ENCODE measurements at regions not wholly inside any gene's neighbourhood (a gene's known extent, or its start where the extent isn't known, plus 50 kb on each side); places are given as distances from the start of the nearest gene placed in this dataset.
"Not testable (repeated sequence)": the region's sequence is repeated elsewhere in the genome, so short reads cannot be mapped to it uniquely, and the experiment has no call there.

DNA sequence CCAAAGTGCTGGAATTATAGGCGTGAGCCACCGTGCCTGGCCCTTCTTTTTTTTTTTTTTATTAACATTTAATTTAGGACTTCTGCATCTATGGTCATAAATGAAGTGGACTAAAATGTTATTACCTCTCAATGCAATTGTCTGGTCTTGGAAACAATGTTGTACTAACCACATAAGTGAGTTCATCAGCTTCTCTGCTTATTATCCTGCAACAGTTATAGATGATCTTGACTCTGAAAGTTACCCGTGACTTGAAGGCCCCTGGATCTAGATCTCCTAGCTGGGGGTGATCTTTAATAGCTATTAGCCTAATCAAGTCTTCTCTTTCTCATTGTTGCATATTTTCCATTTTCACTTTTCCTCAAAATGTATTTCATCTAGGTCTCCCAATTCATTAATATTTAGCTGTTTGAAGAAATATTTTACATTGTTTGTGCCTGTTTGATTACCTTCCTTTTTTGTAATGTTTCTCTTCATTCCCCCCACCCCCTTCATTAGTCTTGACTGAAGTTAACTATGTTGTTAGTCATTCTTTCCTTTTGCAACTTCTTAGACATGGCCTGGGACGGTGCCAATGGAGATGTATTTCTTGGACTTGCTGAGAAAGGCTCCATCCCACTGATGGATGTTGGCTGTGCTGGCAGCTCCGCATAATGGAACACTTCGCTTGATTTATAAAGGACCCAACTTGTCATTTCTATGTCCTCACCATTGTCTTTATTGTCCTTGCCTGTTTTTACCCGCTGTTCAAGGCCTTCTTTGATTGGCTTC, 141.6 kb upstream of the RIOK3 start:
- DNase-seq (ENCODE audit: low spot score), result no peak

DNA sequence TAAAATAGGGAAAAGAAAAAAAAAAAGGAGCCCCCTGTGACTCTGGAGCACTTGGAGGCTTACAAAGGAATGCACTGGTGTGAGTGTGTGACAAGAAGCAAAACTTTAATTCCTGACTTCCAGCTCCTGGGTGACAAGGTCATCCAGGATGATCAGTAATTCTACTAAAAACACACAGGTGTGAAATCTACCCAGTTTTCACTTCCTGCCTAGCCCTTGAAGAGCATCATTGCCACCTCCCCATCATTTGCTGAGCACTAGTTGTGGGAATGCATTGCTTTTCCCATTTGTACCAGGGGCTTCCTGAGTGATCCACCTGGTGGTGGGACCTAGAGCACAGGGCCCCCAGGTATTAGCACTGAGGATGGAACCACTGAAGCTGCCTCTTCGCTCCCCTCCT, 139.7 kb upstream of the RIOK3 start:
- DNase-seq (ENCODE audit: low spot score), result no peak

DNA sequence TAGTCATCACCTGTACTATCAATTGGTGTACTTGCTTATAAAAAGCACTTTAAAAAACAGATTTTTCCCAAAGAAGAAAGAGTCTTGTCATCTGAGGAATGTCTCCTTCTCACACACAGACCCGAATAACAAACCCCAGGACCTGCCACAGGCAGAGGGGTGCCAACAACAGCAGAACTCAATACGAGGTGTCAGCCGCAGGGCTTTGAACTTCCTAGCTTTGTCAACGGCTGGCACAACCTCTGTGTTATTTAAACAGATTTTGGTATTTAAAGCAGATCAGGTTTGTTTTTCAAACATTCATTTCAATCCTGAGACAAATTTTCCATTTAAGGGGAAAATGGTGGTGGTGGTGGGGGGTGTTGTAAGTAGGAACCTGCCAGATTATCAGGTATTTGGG, 138.4 kb upstream of the RIOK3 start:
- DNase-seq (ENCODE audit: low spot score), result no peak

DNA sequence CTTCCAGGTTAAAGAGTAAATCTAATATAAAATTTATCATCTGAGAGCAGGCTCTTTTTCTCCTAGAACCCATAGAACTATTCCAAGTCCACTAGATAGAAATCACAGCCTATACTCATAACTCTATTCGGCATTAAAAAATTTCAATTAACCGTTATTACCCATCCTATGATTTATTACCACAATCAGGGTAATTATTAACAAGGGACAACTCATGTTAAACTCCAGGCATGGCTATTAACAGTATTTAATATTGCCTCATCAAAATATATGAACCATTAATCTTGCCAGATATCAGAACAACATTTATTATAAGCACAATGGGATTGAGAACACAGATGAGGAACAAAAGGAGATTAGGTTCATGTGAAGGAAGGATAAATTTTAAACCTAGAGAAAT, 136.8 kb upstream of the RIOK3 start:
- no peak for DNase-seq (ENCODE audit: low spot score)

DNA sequence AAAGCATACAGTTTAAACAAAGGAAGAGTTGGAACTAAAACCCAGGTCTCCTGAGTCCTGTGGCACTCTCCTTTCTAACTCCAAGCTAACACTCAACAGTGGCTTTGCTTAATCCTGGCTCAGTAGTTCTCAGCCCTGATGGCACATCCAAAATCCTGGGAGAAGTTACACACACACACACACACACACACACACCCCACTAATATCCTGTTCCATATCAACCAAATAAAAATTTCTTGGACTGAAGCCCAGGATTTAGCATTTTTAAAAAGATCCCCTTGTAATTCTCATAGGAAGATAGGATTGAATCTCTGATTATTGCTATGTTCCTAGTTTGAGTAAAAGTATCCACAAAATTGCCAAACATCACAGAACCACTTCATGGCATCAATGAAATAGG, 136.1 kb upstream of the RIOK3 start:
- DNase-seq (ENCODE audit: low spot score), result no peak

DNA sequence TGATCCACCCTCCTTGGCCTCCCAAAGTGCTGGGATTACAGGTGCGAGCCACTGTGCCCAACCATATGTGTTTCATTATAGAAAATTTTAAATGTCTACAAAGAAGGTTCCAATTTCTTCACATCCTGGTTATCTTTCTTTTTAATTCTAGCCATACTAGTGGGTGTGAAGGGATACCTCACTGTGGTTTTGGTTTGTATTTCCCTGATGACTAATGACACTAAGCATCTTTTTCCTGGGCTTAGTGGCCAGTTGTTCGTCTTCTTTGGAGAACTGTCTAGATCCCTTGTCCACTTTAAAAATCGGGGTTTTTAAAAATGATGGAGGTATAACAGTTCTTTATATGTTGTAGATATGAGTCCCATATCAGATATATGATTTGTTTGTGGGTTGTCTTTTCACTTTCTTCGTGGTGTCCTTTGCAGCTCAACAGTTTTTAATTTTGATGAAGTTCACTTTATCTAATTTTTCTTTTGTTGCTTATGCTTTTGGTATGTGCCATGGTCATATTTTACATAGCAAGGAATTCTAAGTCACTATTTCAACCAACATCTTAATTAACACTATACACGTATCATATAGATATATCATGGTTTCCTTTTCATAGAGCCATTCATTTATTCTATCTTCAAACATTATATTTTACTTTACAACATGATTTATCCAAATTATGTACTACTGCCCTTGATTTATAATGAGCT, 135.0 kb upstream of the RIOK3 start:
- no peak for DNase-seq (ENCODE audit: low spot score)

DNA sequence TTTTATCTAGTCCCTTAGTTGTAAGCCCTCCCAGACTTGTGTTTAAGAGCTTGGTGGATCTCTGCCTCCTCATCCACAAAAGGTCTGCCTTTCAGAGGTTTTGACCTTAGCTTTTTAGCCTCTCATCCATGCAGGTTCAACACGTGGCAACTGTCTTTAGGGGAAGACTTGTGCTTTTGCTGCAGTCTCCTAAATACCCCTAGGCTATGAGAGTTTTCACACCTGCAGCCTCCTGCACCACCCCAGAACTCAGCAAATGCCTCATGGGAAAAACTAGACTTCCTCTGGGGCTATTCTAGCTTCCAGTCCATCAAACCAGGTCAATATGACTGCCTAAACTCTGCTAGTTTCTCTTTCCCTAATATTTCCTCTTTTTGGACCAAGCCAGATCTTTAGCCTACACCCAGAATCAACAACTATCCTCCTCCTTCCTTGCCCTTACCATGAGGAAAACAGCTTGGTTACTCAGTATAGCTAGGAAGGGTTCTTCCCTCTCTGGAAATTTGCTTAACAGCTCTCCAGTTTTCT, 132.3 kb upstream of the RIOK3 start:
- no peak for DNase-seq (ENCODE audit: low spot score)

DNA sequence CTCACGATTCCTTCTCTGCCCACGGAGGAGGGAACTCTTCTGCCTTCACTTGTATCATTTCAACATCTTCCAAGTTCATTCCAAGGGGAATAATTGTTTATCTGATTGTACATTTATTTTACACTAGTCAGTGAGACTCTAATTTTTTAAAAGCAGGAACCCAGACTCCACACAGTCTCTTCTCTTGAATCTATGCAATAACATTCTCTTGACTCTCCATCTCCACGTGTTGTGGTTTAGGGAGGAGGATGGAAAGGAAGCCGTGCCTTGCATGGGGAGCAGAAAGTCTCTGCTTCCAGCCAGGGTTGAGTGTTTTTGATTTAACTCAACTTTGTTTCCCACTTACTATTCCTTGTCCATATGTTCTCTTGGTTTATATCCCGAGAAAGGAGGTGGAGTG, 131.1 kb upstream of the RIOK3 start:
- DNase-seq (ENCODE audit: low spot score), result no peak

DNA sequence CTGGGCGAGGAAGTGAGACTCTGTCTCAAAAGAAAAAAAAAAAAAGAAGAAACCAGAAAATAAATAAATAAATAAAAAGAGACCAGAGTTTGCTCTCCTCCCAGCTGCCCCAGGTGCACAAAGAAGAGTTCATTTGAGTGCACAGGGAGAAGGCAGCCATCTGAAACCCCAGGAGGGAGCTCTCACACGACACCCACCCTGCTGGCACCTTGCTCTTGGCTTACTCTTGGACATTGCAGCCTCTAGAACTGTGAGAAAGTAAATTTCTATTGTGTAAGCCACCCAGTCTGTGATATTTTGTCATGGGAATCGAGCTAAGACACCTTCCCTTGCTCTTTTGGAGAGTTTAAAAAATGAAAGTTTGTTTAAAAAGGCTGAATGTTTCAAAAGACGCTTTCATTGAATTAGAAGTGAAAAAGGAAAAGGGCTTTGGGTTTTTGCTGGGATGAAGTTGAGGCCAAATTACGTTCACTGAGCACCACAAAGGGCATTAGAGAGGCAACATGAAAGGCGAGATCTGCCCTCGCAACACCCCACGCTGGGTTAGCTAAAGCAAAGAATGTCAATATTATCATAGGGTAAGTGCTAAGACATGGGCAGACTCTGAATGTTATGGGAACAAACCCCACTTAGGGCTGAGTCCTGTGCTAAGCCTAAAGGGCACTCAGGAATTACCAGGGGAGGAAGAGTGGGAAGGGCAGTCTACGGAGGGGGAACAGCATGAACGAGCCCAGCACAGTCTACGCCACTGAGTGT, 128.9 kb upstream of the RIOK3 start:
- no peak for DNase-seq (ENCODE audit: low spot score)

DNA sequence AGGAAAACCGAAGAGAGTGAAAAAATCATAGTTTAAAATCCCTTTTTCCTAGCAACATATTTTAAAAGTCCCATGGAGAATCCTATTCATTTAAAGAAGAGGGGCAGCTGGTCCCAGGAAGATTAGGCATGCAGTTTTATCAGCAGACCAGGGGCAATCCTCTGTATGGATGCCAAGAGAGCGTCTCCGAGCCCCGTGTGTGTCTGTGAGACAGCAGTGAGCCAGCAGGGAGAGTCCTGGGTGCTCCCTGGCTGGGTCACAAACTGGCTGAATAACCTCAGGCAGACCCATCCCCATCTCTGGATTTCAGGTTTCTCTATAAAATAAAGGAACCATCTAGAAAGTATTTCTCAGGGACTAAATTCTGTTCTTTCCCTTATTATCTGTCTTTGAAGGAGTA, 128.2 kb upstream of the RIOK3 start:
- DNase-seq (ENCODE audit: low spot score), result no peak

DNA sequence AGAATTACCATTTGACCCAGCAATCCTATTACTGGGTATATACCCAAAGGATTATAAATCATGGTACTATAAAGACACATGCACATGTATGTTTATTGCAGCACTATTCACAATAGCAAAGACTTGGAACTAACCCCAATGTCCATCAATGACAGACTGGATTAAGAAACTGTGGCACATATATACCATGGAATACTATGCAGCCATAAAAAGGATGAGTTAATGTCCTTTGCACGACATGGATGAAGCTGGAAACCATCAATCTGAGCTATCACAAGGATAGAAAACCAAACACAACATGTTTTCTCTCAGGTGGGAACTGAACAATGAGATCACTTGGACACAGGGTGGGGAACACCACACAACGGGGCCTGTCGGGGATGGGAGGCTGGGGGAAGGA, 123.4 kb upstream of the RIOK3 start:
- not testable (repeated sequence) for DNase-seq (ENCODE audit: low spot score)

DNA sequence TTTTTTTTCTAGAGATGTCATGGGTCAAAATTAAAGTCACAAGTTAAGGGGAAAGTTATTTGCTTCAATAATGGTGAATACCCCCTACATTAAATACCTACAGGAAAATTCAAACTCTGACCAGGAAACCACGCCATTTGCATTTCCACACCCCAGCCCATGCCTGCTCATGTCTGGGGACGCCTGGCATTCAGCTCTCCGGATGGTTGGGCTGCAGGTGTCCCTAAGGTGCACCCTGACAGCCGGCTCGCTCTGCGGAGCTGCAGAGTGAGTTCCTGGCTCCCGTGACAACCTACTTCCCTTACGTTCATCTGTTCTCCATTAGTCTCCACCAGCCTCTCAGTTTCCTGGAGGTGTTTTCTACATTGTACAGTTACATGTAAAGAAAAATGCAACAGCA, 122.7 kb upstream of the RIOK3 start:
- no peak for DNase-seq (ENCODE audit: low spot score)

DNA sequence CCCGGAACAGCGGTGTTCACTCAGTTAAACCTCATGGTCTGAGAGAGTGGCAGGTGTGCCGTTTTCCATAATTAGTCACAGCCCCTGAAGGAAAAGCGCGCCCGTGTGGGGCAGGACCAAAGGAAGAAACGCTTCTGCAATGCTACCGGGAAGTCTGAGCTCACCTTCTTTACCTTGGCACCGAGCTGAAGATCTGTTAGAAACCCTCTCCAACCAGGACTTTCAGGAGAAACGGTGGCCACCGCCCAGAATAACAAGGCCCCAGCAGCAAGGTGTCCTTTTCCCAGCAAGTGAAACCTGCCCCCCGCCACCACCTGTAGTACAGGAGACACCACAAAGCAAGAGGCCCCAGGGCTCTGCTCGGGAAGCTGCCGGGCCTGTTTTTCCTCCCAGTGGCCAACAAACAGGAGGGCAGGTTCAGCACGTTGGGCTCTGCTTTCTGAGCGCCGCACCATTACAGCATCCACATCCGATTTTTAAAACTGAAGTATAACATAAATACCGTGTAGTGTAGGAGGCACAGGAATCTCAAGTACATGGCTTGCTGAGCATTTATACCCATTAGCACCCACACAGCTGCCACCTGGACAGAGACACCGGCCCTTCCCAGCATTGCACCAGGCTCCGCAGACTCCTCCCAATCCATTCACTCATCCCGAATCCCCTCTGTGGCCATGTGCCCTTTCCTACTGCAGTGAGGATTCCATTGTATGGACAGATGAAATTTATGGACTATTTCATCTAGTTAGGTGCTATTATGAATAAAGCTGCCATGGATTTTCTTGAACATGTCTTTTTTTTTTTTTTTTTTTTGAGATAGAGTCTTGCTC, 121.8 kb upstream of the RIOK3 start:
- DNase-seq (ENCODE audit: low spot score), result no peak

DNA sequence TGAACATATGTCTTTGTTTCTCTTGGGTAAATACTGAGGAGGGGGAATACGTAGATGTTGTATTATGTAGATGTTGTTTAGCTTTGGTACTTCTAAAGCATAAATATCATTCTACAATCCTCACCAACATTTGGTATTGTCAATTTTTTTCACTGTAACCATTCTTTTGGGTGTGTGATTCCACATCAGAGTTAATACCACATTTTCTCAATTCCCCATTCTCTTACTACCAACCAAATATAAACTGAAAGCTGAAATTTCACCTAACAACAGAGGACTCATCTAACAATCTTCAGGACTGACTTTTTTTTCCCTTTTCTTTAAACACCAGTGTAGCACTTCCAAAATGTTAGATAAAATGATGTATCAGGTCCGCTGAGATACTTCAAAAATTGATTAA, 120.7 kb upstream of the RIOK3 start:
- no peak for DNase-seq (ENCODE audit: low spot score)

DNA sequence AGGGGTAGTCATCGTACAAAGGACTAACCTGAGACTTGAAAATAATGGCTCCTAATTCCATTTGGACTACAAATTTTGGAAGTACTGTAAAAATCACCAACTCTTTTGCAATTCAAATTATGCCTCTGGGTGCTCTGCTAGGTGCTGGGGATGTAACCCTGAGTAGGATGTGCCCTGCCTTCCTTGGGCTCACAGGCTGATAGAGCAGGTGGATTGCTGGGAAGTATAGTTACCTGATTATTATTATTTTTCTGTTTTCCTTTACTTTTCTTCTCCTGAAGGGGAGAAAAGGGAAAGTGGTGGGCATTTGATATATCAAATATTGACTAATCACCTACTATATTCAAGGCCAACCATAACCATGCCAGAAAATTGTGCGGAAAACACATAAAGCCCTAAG, 119.3 kb upstream of the RIOK3 start:
- DNase-seq (ENCODE audit: low spot score), result no peak

DNA sequence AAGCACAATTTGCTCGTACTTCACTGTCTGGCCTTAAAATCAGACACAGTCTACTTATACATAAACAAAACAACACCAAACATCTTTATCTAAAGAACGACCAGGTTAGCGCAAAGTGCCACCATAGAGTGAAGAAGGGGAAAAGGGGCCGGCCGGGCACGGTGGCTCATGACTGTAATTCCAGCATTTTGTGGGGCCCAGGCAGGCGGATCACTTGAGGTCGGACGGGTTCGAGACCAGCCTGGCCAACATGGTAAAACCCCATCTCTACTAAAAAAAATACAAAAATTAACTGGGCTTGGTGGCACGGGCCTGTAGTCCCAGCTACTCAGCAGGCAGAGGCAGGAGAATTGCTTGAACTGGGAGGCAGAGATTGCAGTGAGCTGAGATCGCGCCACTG, 118.5 kb upstream of the RIOK3 start:
- no peak for DNase-seq (ENCODE audit: low spot score)

DNA sequence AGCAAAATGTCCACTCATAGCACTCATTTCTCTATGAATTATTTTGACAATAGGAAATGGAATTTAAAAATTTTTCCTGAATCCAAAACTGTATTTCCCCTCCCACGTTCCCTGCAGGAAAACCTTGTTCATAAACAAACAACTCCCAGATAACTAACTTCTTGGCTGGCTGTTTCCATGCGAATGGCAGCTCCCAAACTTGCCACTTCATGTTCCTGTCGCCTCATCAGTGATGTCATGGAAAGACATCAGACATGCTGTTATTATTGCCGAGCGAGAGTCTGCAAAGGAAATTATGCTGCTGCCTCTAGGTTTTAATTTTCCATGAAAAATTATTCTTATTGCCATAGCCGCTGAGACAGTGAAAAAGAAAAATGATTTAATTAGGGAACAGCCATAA, 117.0 kb upstream of the RIOK3 start:
- DNase-seq (ENCODE audit: low spot score), result no peak

DNA sequence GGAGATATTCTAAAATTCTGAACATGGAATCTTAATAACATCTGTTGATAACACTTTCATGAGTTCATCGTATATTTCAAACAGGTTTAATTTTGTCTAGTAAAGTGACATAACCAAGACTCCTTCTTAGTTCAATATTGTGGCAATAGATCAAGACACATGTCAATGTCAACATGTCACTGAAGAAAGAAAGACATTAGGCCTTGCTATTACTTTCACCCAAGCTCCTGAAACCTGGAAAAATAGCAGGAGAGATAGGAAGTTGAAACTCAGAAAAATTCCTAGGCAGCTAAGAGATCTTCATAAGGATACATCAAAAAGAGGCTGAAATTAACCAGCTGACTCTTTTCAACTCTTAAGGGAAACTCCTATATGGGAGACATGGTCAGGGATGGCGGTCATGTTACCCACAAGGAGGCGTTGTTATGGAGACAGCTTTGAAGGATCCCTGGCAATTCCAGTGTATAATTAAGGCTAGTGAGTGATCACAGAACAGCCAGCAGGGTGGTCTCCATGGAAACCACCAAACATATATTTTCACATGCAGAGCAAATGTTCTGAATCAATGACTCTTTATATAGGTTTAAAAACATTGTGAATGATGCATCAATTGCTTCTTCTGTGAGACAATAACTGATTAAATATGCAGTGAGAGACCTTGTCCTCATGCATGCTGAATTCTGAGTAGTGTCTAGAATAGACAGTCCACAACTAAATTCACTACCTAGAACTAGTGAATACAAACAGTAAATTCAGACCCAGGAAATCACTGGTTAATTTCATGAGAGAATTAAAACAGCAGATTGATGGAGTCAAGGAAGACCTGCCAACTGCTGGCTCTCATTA, 115.3 kb upstream of the RIOK3 start:
- DNase-seq (ENCODE audit: low spot score), result no peak

DNA sequence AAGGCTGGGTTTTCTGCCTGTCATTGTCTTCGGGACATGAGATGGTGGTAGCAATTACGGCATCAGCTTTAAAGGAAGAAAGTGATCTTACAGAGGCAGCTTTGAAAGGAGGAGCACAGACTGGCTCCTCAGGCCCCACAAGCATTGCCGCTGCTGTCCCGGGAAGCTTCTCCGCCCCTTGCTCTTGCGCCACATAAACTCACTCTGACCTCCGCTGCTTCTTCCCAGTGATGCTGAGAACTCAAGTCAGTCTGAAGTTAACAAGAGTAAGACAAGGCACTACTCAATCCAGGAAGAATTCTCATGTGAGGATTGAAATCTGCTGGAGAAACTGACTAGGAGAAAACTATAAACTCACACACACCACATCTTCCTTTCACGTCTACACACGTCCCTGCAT, 112.4 kb upstream of the RIOK3 start:
- no peak for DNase-seq (ENCODE audit: low spot score)

DNA sequence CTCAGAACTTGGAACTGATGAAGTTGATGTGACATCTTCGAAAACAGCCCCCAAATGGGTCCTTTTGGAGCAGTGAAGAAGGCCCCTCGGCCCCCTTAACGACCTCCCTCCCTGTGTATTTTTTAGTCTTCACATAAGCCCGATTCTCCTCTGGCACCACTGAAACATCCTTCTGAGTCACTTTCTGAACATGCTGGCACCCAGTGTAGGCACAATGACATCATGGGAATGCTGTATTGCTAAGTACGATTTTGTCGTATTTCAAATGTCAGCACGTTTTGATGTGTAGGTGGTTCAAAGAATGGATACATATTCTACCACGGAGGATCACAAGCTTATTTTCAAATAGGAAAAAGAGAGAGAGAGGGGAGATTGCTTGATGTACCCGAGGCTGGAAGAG, 111.7 kb upstream of the RIOK3 start:
- no peak for DNase-seq (ENCODE audit: low spot score)

DNA sequence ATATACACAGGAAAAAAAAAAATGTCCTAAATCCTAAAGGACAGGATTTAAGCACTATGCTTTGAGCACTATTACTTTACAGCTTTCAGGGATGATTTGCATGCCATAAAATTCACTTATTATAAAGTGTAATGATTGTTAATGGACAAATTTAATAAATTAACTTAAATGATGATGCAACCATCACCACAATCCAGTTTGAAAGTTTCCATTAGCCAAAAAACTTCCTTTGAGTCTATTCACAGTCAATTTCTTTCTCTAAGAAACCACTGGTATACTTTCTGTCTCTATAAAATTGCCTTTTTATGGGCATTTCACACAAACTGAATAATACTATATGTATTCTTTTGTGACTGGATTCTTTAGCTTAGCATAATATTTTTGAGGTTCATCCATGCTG, 111.1 kb upstream of the RIOK3 start:
- DNase-seq (ENCODE audit: low spot score), result no peak
